GM23338 (cell line): ENCODE measurements at regions not wholly inside any gene's neighbourhood (a gene's known extent, or its start where the extent isn't known, plus 50 kb on each side); places are given as distances from the start of the nearest gene placed in this dataset.

Experiments
- ATAC-seq: fragments of 200-7000 bp; cut with Tn5 transposase; 3 replicates; pipeline ENCODE4 v1.9.1; 2020
- DNase-seq: peaks from one replicate; pipeline ENCODE4 v3.0.0-alpha.2; 2015; ENCODE audit warnings: low spot score
- H2AFZ ChIP-seq: fragments of 200-600 bp; sonication (generic); 2 replicates; pipeline ENCODE4 v1.8.0; 2016; ENCODE audit warnings: antibody characterized with exemption, mild to moderate bottlenecking, moderate library complexity
- H3F3A ChIP-seq: fragments of 200-600 bp; sonication (generic); replicated peaks from 2 replicates; pipeline ENCODE4 v1.8.0; 2017; ENCODE audit warnings: antibody characterized with exemption, mixed run types, low read depth
- H3K27ac ChIP-seq: fragments of 200-600 bp; sonication (generic); 2 replicates; pipeline ENCODE4 v1.6.1; 2016; ENCODE audit warnings: low read depth
- H3K27me3 ChIP-seq: fragments of 200-600 bp; sonication (generic); 2 replicates; pipeline ENCODE4 v1.8.0; 2016; ENCODE audit warnings: mild to moderate bottlenecking, mixed run types, moderate library complexity; ENCODE audit not compliant: insufficient read depth
- H3K36me3 ChIP-seq: fragments of 200-600 bp; sonication (generic); 2 replicates; pipeline ENCODE4 v1.8.0; 2016; ENCODE audit warnings: mild to moderate bottlenecking; ENCODE audit not compliant: insufficient read depth
- H3K4me1 ChIP-seq: fragments of 200-600 bp; sonication (generic); 2 replicates; pipeline ENCODE4 v1.8.0; 2016; ENCODE audit warnings: mild to moderate bottlenecking, moderate library complexity; ENCODE audit not compliant: insufficient read depth
- H3K4me2 ChIP-seq: fragments of 200-600 bp; sonication (generic); 2 replicates; pipeline ENCODE4 v1.7.1; 2017; ENCODE audit warnings: mixed run types
- H3K4me3 ChIP-seq: fragments of 200-600 bp; sonication (generic); 2 replicates; pipeline ENCODE4 v1.6.1; 2016; ENCODE audit warnings: mixed run types
- H3K79me2 ChIP-seq: fragments of 200-600 bp; sonication (generic); replicated peaks from 2 replicates; pipeline ENCODE4 v1.8.0; 2017; ENCODE audit warnings: mild to moderate bottlenecking; ENCODE audit not compliant: insufficient read depth
- H3K9me2 ChIP-seq: fragments of 200-600 bp; sonication (generic); 2 replicates; pipeline ENCODE4 v1.8.0; 2017; ENCODE audit not compliant: insufficient read depth
- H4K20me1 ChIP-seq: fragments of 200-600 bp; sonication (generic); replicated peaks from 2 replicates; pipeline ENCODE4 v1.8.0; 2017; ENCODE audit warnings: mild to moderate bottlenecking; ENCODE audit not compliant: insufficient read depth
- H3K27ac Mint-ChIP-seq: 2 replicates; pipeline ENCODE4 v1.8.0; 2020; ENCODE audit warnings: inconsistent platforms, mild to moderate bottlenecking, moderate library complexity, mixed read lengths
- H3K27me3 Mint-ChIP-seq: 3 replicates; pipeline ENCODE4 v1.8.0; 2022; ENCODE audit warnings: low read depth, mild to moderate bottlenecking, moderate library complexity, mixed read lengths, inconsistent platforms; ENCODE audit not compliant: insufficient read depth, poor library complexity
- H3K36me3 Mint-ChIP-seq: 3 replicates; pipeline ENCODE4 v1.8.0; 2021; ENCODE audit warnings: low read depth, mild to moderate bottlenecking, inconsistent platforms, moderate library complexity, mixed read lengths
- H3K4me1 Mint-ChIP-seq: 3 replicates; pipeline ENCODE4 v1.8.0; 2020; ENCODE audit warnings: mild to moderate bottlenecking, inconsistent platforms, mixed read lengths
- H3K4me3 Mint-ChIP-seq: 3 replicates; pipeline ENCODE4 v1.8.0; 2021; ENCODE audit warnings: moderate library complexity, mild to moderate bottlenecking, inconsistent platforms, mixed read lengths
- H3K9me3 Mint-ChIP-seq: 3 replicates; pipeline ENCODE4 v1.8.0; 2020; ENCODE audit warnings: moderate library complexity, mild to moderate bottlenecking, inconsistent platforms, mixed read lengths
- CREB1 ChIP-seq: fragments of 250-450 bp; sonication (Bioruptor Pico); IDR thresholded peaks from 2 replicates; pipeline ENCODE4 v1.5.0; 2020; ENCODE audit warnings: low read depth, mild to moderate bottlenecking, moderate library complexity
- ETS1 ChIP-seq: IDR thresholded peaks from 2 replicates; pipeline ENCODE4 v1.6.1; 2016; ENCODE audit warnings: antibody characterized with exemption
- EZH2 ChIP-seq: fragments of 200-600 bp; sonication (generic); IDR thresholded peaks from one replicate; pipeline ENCODE4 v1.8.0; 2017; ENCODE audit warnings: antibody characterized with exemption, mild to moderate bottlenecking, low read depth; ENCODE audit not compliant: unreplicated experiment
- EZH2phosphoT487 ChIP-seq: fragments of 200-600 bp; sonication (generic); IDR thresholded peaks from one replicate; pipeline ENCODE4 v1.8.1; 2018; ENCODE audit warnings: antibody characterized with exemption; ENCODE audit not compliant: unreplicated experiment
- JUNB ChIP-seq: IDR thresholded peaks from one replicate; pipeline ENCODE4 v1.6.1; 2016; ENCODE audit warnings: antibody characterized with exemption; ENCODE audit not compliant: unreplicated experiment
- NANOG ChIP-seq: IDR thresholded peaks from 2 replicates; pipeline ENCODE4 v1.6.1; 2016; ENCODE audit warnings: antibody characterized with exemption, borderline replicate concordance
- POLR2AphosphoS5 ChIP-seq: IDR thresholded peaks from 2 replicates; pipeline ENCODE4 v1.6.1; 2016; ENCODE audit warnings: antibody characterized with exemption, low read depth
- STAT1 ChIP-seq: IDR thresholded peaks from one replicate; pipeline ENCODE4 v1.6.1; 2016; ENCODE audit warnings: antibody characterized with exemption; ENCODE audit not compliant: unreplicated experiment
- ZNF114 ChIP-seq: fragments of 250-450 bp; sonication (Bioruptor Pico); IDR thresholded peaks from 2 replicates; pipeline ENCODE4 v1.5.0; 2020; ENCODE audit warnings: mild to moderate bottlenecking, moderate library complexity
- ZNF331 ChIP-seq: fragments of 250-450 bp; sonication (Bioruptor Pico); IDR thresholded peaks from 2 replicates; pipeline ENCODE4 v1.5.0; 2020; ENCODE audit warnings: low read depth, mild to moderate bottlenecking, moderate library complexity
- TF ChIP-seq, protein P1 (sequence below), 2 experiments: fragments of 200-600 bp in 1 of 2; sonication (generic) in 1 of 2; conservative IDR thresholded peaks; 2 replicates each; pipeline versions ENCODE4 v1.5.1 to v1.6.1; 2016 to 2017; ENCODE audit warnings: antibody characterized with exemption in 2 of 2, low read depth in 2 of 2, mild to moderate bottlenecking in 2 of 2, moderate library complexity in 1 of 2
- TF ChIP-seq, protein P2 (sequence below): IDR thresholded peaks from one replicate; pipeline ENCODE4 v1.6.1; 2018; ENCODE audit warnings: antibody characterized with exemption; ENCODE audit not compliant: unreplicated experiment
- TF ChIP-seq, protein P3 (sequence below): fragments of 250-450 bp; sonication (Bioruptor Pico); IDR thresholded peaks from 2 replicates; pipeline ENCODE4 v1.5.0; 2020; ENCODE audit warnings: mild to moderate bottlenecking, moderate library complexity

- no peaks in the 10 kb centered on the region for H3K4me1 ChIP-seq
- Mint-ChIP-seq H3K27ac (no peak overlapping the region), H3K9me3 (no peaks in the 10 kb centered on the region), H3K36me3 (no peaks in the 10 kb centered on the region), H3K4me1 (no peaks in the 10 kb centered on the region), H3K4me3 (no peak overlapping the region), H3K27me3 (peaks cover 2% of the 10 kb centered on the region)
- no peak overlapping the region for H3K4me2 ChIP-seq
- DNase-seq (no peak), ATAC-seq (no peak)
- no peaks in the 10 kb centered on the region for H4K20me1 ChIP-seq
- no peaks in the 10 kb centered on the region for H3K79me2 ChIP-seq
- no peak overlapping the region for H3K4me3 ChIP-seq
- H3K9me2 ChIP-seq: no peaks in the 10 kb centered on the region
- H3F3A ChIP-seq: no peaks in the 10 kb centered on the region
- no peaks in the 10 kb centered on the region for H3K27me3 ChIP-seq
- no peak overlapping the region for H2AFZ ChIP-seq
- no peaks in the 10 kb centered on the region for H3K36me3 ChIP-seq
- H3K27ac ChIP-seq: no peak overlapping the region
- TF ChIP-seq, protein P1, sequence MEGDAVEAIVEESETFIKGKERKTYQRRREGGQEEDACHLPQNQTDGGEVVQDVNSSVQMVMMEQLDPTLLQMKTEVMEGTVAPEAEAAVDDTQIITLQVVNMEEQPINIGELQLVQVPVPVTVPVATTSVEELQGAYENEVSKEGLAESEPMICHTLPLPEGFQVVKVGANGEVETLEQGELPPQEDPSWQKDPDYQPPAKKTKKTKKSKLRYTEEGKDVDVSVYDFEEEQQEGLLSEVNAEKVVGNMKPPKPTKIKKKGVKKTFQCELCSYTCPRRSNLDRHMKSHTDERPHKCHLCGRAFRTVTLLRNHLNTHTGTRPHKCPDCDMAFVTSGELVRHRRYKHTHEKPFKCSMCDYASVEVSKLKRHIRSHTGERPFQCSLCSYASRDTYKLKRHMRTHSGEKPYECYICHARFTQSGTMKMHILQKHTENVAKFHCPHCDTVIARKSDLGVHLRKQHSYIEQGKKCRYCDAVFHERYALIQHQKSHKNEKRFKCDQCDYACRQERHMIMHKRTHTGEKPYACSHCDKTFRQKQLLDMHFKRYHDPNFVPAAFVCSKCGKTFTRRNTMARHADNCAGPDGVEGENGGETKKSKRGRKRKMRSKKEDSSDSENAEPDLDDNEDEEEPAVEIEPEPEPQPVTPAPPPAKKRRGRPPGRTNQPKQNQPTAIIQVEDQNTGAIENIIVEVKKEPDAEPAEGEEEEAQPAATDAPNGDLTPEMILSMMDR (conservative IDR thresholded peaks at IDR 0.05; ENCODE audit: low read depth in 2 of 2): no peak
- TF ChIP-seq STAT1 (no peak), JUNB (no peak), ETS1 (no peak), EZH2phosphoT487 (no peak), ZNF331 (CRISPR knock-in tag) (no peak), ZNF114 (CRISPR knock-in tag) (no peak), CREB1 (CRISPR knock-in tag) (no peak), POLR2AphosphoS5 (no peak), NANOG (no peak), EZH2 (no peak)
- TF ChIP-seq, protein P2, sequence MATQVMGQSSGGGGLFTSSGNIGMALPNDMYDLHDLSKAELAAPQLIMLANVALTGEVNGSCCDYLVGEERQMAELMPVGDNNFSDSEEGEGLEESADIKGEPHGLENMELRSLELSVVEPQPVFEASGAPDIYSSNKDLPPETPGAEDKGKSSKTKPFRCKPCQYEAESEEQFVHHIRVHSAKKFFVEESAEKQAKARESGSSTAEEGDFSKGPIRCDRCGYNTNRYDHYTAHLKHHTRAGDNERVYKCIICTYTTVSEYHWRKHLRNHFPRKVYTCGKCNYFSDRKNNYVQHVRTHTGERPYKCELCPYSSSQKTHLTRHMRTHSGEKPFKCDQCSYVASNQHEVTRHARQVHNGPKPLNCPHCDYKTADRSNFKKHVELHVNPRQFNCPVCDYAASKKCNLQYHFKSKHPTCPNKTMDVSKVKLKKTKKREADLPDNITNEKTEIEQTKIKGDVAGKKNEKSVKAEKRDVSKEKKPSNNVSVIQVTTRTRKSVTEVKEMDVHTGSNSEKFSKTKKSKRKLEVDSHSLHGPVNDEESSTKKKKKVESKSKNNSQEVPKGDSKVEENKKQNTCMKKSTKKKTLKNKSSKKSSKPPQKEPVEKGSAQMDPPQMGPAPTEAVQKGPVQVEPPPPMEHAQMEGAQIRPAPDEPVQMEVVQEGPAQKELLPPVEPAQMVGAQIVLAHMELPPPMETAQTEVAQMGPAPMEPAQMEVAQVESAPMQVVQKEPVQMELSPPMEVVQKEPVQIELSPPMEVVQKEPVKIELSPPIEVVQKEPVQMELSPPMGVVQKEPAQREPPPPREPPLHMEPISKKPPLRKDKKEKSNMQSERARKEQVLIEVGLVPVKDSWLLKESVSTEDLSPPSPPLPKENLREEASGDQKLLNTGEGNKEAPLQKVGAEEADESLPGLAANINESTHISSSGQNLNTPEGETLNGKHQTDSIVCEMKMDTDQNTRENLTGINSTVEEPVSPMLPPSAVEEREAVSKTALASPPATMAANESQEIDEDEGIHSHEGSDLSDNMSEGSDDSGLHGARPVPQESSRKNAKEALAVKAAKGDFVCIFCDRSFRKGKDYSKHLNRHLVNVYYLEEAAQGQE: no peak
- TF ChIP-seq, protein P3, sequence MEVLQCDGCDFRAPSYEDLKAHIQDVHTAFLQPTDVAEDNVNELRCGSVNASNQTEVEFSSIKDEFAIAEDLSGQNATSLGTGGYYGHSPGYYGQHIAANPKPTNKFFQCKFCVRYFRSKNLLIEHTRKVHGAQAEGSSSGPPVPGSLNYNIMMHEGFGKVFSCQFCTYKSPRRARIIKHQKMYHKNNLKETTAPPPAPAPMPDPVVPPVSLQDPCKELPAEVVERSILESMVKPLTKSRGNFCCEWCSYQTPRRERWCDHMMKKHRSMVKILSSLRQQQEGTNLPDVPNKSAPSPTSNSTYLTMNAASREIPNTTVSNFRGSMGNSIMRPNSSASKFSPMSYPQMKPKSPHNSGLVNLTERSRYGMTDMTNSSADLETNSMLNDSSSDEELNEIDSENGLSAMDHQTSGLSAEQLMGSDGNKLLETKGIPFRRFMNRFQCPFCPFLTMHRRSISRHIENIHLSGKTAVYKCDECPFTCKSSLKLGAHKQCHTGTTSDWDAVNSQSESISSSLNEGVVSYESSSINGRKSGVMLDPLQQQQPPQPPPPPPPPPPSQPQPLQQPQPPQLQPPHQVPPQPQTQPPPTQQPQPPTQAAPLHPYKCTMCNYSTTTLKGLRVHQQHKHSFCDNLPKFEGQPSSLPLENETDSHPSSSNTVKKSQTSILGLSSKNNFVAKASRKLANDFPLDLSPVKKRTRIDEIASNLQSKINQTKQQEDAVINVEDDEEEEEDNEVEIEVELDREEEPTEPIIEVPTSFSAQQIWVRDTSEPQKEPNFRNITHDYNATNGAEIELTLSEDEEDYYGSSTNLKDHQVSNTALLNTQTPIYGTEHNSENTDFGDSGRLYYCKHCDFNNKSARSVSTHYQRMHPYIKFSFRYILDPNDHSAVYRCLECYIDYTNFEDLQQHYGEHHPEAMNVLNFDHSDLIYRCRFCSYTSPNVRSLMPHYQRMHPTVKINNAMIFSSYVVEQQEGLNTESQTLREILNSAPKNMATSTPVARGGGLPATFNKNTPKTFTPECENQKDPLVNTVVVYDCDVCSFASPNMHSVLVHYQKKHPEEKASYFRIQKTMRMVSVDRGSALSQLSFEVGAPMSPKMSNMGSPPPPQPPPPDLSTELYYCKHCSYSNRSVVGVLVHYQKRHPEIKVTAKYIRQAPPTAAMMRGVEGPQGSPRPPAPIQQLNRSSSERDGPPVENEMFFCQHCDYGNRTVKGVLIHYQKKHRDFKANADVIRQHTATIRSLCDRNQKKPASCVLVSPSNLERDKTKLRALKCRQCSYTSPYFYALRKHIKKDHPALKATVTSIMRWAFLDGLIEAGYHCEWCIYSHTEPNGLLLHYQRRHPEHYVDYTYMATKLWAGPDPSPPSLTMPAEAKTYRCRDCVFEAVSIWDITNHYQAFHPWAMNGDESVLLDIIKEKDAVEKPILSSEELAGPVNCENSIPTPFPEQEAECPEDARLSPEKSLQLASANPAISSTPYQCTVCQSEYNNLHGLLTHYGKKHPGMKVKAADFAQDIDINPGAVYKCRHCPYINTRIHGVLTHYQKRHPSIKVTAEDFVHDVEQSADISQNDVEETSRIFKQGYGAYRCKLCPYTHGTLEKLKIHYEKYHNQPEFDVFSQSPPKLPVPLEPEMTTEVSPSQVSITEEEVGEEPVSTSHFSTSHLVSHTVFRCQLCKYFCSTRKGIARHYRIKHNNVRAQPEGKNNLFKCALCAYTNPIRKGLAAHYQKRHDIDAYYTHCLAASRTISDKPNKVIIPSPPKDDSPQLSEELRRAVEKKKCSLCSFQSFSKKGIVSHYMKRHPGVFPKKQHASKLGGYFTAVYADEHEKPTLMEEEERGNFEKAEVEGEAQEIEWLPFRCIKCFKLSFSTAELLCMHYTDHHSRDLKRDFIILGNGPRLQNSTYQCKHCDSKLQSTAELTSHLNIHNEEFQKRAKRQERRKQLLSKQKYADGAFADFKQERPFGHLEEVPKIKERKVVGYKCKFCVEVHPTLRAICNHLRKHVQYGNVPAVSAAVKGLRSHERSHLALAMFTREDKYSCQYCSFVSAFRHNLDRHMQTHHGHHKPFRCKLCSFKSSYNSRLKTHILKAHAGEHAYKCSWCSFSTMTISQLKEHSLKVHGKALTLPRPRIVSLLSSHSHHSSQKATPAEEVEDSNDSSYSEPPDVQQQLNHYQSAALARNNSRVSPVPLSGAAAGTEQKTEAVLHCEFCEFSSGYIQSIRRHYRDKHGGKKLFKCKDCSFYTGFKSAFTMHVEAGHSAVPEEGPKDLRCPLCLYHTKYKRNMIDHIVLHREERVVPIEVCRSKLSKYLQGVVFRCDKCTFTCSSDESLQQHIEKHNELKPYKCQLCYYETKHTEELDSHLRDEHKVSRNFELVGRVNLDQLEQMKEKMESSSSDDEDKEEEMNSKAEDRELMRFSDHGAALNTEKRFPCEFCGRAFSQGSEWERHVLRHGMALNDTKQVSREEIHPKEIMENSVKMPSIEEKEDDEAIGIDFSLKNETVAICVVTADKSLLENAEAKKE (CRISPR knock-in tag): no peak
These were observed 216.2 kb upstream of the ARHGAP20 start for GRCh38 chr11:110928391-110928790.
